A172 (cell line): ENCODE measurements at regions not wholly inside any gene's neighbourhood (a gene's known extent, or its start where the extent isn't known, plus 50 kb on each side); places are given as distances from the start of the nearest gene placed in this dataset.
"Not testable (repeated sequence)": the region's sequence is repeated elsewhere in the genome, so short reads cannot be mapped to it uniquely, and the experiment has no call there.

Experiments
- DNase-seq: peaks from one replicate; pipeline ENCODE4 v3.0.0-alpha.2; 2015; ENCODE audit warnings: low spot score

DNA sequence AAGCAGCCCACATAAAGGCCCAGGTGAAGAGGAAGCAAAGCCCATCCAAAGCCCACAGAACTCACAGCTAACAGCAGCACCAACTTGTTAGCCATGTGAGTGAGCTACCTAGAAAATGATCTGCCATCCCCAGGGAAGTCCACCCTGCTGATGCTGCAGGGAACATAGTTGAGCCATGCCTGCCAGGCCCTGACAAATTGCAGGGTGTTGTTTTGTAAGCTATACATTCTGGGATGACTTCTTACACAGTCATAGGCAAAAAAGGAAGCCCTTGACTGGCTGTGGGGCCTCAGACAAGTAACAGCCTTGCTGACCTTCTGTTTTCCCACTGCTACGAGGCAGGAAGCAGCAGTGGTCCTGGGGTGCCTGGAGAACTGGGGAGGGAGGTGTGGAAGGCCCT lies 262.7 kb downstream of the MATN1 start:
- no peak for DNase-seq

DNA sequence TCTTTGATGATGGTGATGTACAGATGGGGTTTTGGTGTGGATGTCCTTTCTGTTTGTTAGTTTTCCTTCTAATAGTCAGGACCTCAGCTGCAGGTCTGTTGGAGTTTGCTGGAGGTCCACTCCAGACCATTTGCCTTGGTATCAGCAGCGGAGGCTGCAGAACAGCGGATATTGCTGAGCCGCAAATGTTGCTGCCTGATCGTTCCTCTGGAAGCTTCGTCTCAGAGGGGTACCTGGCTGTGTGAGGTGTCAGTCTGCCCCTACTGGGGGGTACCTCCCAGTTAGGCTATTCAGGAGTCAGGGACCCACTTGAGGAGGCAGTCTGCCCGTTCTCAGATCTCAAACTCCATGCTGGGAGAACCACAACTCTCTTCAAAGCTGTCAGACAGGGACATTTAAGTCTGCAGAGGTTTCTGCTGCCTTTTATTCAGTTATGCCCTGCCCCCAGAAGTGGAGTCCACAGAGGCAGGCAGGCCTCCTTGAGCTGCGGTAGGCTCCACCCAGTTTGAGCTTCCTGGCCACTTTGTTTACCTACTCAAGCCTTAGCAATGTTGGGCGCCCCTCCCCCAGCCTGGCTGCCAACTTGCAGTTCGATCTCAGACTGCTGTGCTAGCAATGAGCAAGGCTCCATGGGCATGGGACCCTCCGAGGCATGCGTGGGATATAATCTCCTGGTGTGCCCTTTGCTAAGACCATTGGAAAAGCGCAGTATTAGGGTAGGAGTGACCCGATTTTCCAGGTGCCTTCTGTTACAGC lies 264.5 kb downstream of the MATN1 start:
- not testable (repeated sequence) for DNase-seq

DNA sequence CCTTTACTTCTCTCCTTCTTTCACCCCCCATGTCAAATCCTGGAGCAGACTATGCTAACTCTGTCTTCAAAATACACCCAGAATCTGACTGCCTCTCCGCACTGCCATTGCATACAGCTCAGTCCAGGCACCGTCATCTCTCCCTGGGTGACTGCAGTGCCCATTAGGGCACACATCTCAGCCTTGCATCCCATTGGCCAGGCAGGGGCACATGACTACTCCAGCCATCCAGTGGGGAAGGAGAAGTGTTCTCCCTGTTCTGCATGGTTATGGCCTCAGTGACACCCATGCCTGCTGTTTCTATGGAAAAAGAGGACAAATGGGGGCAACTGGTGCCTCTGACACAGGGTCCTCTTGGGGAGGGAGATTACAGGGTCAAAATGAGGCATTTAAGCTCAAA lies 270.5 kb downstream of the MATN1 start:
- no peak for DNase-seq

DNA sequence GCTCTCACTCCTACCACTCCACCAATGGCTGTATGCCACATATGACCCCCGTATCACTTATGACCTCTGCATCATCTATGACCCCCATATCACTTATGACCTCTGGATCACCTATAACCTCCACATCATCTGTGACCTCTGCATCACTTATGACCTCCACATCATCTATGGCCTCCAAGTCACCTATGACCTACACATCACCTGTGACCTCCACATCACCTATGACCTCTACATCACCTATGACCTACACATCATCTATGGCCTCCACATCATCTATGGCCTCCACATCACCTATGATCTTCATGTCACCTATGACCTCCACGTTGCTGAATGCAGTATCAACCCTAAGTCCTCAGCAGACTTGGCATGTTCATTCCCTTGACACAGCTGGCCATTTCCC lies 271.2 kb downstream of the MATN1 start:
- DNase-seq = no peak

DNA sequence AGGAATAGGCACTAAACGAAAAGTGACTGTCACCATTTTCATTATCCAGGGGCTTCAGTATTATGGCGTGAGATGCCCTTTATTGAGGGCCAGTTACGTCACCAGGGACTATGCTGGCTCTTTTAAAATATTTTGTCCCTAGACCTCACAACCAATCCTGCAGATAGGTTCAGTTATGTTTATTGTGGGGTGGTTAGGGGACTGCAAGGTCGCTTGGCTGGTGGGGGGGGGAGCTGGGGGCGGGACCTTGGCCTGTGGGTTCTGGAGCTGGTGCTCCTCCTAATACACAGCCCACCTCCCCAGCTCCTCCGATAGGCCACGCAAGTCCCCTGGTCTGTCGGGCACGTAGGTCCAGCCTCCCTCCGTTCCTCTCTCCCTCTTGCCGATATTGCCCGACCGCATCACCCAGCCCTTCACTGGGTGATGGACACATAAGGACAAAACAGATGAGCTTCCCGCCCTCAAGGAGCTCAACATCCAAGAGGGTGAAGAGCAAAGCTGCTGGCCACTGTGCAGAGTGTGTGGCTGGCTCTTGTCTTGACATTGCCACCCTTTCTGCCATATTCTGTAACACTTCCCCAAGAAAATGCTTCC lies 271.8 kb downstream of the MATN1 start:
- no peak for DNase-seq

DNA sequence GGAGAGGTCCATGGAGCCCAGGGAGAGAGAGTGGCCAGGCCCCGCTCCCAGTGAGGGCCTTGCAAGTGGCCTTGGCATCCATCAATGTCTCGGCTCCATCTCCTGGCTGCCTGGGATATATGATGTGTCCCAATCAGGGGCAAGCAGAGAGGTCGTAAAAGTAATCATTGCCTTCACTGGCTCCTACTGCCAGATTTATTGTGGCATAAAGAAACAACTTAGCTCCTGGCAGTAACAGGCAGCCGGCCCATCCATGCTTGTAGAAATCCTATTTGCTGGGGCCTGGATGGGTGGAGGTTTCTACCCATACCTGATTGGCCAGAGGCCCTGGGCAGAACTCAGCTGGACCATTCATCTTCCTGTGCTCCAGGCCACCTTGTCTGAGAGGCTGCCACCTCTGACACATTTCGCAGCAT lies 272.6 kb downstream of the MATN1 start:
- DNase-seq = no peak

DNA sequence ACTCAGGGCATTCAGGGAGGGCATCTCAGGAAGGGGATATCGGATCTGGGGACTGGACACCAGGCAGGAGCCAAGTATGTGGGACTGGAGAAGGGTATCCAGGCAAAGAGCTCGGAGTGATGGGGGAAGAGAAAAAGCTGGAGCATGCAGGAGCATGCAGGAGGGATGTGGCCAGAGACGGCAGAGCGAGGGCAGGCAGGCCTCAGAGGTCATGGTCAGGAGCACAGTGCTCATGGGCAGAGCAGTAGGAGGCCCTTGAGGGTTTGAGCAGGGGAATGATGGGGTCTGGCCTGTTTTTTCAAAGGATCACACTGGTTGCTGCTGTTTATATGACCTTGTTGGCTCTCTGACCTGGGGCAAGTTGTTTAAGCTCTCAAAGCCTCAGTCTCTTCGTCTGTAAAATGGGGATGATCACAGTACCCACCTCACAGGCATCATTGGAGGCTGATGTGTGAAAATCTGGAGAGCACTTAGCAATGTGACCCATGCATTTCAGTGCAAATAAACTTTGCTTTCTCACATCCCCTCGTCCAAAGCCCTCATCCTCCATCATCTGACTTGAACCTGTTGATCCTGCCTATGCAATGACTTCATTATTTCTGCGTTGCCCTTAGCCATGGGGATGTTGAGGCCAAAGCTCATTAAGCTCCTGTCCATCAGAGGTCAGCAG lies 273.1 kb downstream of the MATN1 start:
- no peak for DNase-seq

DNA sequence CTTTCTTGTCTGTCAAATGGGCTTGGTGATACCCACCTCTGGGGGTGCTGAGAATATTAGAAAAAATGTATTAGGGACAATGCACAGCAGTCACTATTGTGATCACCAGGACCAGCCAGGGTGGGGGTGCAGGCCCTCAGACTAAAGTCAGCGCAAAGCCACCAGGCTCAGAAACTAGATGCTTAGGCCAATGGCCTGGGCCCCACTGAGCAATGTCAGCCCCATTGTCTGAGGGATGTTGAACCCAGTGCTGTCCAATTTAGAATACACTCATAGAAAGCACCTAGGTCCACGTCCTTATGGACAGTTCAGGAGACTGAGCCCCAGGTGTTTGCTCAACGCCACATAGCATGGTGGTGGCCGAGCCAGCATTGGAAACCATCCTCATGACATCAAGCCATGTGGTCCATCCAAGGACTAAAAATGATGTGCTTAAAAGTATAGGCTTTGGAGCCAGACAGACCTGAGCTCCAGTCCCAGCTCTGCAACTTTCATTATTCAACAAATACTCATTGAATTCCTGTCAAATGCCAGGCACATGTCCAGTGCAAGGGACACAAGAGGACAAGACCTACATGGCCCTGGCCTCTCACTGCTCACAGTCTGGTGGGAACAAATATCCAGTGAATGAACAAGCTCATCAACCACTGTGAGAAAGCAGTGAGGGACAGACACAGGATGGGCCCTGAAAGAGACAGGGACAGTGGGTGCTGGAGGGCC lies 273.8 kb downstream of the MATN1 start:
- no peak for DNase-seq

DNA sequence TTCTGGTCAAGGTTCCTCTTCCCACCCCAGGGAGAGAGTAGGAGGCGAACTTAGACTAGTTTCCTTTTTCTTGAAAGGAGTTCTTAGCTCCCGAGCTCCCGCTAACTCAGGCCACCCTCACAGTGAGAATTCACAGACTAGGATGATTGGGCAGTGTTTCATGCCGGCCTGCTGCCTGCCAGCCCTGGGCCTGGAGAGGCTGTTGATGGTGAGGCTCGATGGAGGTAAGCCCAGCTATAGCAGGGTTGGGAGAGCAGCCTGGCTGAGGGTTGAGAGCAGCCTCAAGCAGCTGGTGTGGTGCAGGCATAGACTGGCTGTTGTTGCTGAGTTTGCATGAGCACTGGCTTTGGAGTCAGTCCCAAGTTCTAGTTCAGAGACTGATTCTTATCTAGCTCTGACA lies 274.4 kb downstream of the MATN1 start:
- no peak for DNase-seq

DNA sequence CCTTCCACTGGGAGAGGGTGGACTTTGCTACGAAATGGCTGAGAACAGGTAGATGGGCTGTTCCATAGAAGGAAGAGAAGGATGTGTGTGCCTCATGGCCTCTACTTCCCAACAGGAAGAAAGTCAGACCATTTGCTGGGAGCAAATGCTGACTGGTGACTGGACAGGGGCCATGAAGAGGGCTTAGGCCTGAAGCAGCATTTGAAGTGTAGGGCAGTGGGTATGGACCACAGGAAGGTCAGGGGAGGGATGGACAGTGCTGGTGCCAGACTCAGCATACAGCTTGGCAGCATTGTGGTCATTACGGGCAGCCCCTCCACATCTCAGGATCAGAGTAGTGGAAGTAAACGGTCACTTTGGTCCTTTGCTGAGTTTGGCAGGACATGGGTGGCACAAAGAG lies 275.7 kb downstream of the MATN1 start:
- no peak for DNase-seq

DNA sequence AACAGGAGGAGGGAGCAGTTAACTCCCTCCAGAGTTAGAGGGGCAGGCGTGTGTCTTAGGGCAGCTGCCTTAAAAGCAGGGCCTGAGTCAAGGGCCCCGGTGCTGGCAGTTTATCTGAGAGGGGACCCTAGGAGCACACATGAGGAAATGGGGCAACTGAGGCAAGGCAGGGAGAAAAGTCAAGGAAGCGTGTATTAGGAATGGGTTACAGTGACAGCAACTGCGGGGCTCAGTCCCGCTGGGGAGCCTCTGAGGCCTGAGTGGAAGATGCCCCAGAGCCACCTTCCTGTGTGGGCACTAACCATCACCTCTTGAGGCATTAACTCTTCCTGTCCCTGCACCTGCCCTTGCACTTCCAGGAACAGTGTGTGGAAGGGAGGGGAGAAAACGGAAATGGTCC lies 276.3 kb downstream of the MATN1 start:
- DNase-seq = no peak

DNA sequence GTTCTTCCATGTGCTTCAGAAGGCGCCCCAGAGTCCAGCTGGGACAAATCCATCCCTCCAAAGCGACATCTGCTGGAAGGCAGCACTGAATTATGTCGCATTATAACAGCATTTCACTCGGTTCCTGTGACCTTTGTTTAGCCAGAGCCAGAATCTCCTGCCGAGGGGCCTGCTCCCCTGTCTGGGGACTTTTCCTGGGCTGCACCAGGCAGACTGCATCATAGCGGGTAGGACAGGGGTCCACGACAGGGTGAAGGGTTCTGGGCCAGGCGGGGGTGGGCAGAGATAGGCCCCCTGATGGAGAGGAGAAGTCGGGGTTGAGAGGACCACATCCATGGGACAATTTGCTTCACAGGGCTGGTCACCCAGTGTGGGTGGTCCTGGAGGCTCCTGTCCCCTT lies 276.9 kb downstream of the MATN1 start:
- DNase-seq = no peak

DNA sequence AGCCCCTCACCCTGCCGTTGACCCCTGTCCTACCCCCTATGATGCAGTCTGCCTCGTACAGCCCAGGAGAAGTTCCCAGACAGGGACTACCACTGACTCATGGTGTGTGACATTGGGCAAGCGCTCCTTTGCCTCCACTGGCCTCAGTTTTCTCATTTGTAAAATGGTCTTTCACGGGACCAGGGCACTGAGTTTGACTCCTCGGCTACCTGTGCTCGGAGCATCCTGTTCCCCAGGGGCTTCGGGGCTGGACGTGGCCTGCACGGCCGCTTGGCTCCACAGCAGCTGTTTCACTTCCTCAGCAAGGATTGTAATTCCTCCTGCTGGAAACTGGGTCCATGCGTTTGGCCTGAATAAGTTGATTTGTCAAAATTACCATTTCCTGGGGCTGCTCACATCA lies 277.3 kb downstream of the MATN1 start:
- DNase-seq = no peak

DNA sequence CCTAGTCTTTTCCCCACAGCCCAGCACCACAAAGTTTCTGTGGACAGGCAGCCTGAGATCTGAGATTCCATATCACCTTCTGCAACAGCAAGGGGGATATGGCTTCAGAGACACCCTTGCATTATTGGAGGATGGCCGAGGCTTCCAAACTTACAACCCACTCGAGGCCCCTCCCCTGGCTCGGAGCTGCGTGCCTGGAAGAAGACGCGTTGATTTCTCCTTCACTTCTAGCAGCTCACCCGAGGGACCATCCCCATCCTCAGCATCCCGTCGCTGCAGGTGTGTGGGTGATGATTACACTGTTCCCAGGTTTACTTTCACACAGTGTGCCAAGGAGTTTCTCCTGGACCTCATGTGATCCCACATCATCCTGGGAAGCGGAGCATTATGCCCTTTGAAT lies 277.9 kb downstream of the MATN1 start:
- no peak for DNase-seq

DNA sequence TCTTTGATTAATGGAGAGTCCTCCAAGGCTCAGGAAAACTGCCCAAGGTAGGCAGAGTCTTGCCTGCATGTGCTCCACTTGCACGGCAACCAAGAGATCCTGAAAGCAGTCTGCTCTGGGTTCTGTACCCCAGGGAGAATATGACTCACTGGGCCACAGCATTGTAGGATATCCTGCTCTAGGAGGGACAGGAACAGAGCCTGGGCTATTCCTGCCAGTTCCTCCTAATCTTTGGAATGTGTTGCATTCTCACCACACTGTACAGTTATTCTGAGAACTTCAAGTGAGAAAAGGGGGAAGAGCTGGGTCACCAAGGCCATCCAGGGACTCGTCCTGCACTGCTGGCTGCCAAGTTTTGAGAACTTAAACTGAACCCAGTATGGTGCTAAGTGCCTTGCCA lies 278.5 kb downstream of the MATN1 start:
- no peak for DNase-seq

DNA sequence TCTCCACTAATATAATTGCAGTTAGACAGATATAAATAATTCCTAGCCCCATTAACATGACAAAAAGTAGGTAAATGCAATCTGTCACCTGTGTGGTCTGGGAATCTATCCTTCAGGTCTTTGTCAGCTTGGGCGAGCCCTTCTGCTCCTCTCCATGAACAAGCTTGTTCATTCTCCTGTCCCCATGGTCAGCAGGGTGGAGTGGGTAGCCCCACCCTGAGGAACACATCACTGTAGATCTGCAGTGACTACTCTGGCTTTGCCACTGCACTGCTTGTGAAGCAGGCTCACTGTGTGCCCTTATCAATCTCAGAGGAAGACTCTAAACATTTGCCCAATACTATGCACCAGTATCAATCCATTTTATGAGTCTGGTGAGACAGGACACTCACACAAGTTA lies 279.0 kb downstream of the MATN1 start:
- no peak for DNase-seq

DNA sequence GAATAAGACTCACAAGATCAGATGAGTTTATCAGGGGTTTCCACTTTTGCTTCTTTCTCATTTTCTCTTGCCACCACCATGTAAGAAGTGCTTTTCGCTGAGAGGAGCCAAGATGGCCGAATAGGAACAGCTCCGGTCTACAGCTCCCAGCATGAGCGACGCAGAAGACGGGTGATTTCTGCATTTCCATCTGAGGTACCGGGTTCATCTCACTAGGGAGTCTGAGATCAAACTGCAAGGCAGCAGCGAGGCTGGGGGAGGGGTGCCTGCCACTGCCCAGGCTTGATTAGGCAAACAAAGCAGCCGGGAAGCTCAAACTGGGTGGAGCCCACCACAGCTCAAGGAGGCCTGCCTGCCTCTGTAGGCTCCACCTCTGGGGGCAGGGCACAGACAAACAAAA lies 285.1 kb downstream of the MATN1 start:
- DNase-seq = not testable (repeated sequence)

DNA sequence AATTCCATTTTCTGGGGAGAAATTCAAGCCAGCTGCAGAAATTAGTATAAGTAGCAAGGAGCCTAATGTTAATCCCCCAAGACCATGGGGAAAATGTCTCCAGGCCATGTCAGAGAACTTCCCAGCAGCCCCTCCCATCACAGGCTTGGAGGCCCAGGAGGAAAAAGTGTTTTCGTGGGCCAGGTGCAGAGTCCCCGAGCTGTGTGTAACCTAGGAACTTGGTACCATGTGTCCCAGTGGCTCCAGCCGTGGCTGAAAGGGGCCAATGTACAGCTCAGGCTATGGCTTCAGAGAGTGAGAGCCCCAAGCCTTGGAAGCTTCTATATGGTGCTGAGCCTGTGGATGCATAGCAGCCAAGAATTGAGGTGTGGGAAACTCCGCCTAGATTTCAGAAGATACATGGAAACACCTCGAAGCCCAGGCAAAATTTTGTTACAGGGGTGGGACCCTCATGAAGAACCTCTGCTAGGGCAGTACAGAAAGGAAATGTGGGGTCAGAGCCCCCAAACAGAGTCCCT lies 286.3 kb downstream of the MATN1 start:
- DNase-seq = no peak

DNA sequence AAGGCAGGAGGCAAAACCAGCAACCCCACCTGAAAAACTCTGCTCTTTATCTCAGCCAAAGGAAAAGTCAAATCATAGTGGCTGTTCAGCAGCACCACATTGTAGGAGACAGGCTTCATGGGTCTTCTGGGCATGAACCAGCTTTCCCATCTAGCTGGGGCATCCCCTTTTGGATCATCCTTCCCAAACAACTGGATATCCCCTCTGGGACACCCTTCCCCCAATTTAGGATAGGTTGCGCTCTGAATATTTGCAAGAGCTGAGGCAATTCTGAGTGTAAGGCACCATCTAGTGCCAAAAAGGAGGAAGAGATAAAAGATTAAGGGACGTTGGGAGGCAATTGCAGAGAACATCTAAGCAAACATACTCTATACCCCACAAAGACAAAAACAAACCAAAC lies 295.8 kb downstream of the MATN1 start:
- no peak for DNase-seq

DNA sequence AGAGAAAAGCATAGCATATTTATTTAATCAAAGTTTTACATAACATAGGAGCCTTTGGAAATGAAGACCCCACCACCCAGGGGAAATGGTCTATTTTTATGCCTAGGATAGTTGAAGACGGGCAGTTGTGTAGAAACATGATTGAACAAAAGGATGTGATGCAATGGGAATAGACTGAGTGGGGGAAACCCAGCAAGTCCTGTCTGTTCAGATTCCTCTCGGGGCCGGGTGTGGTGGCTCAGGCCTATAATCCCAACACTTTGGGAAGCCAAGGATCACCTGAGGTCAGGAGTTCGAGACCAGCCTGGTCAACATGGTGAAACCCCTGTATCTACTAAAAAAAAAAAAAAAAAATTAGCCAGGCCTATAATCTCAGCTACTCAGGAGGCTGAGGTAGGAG lies 298.3 kb downstream of the MATN1 start:
- DNase-seq = no peak

DNA sequence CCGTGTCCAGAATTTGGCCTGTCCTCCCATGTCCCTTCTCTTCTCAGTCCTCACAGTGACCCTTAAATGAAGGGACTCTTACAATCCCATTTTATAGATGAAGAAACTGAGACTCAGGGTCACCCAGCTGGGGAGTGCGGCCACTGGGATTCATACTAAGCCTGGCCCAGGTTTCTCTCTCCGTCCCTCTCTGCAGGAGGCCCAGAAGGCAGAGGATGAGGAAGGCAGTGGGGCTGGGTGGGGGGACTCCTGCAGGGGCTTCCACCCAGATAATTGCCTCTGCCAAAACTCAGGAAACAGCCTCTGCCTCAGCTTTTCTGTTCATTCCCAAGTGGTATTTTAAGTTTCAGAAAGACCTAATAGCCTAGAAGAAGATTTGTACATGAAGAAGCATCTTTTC lies 299.8 kb downstream of the MATN1 start:
- DNase-seq = no peak

DNA sequence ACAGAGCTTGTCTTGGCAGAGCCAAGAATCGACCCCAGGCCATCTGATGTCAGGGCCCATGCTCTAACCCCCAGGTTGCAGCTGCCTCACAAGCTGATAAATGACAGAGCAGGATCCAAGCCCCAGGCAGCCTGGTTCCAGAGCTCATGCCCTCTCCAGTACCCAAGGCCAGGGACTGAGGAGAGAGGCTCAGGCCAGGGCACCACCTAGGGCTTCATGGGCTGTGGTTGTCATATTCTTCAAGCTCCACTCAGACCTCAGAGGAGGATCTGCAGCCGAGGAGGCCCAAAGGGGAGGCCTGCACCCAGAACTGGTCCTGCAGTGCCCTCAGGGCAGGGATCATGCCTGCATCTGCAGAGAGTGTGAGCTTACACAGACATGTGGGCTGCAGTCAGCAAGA lies 301.1 kb downstream of the MATN1 start:
- DNase-seq = no peak
